ENCODE measurements at regions not wholly inside any gene's neighbourhood (a gene's known extent, or its start where the extent isn't known, plus 50 kb on each side); places are given as distances from the start of the nearest gene placed in this dataset.

- Histone ChIP-seq H3K9me3 (ENCODE audit: low read length) (no peaks in the 10 kb centered on the region), H3K4me1 (ENCODE audit: insufficient read depth, low read length) (no peaks in the 10 kb centered on the region), H3K27me3 (ENCODE audit: control insufficient read depth in 1 of 2, insufficient read depth in 2 of 2, low read length in 2 of 2) (no peaks in the 10 kb centered on the region), H3K4me3 (ENCODE audit: low read depth in 1 of 2, low read length in 2 of 2) (no peak overlapping the region), H3K27ac (ENCODE audit: low read depth, low read length) (no peak overlapping the region), H3K36me3 (ENCODE audit: insufficient read depth, low read length) (no peaks in the 10 kb centered on the region), H3K9ac (ENCODE audit: low read length) (no peak overlapping the region)
These were observed 88.4 kb downstream of the VEGFA start for GRCh38 chr6:43858161-43859153.

- no peak overlapping the region for H3K4me3 ChIP-seq (ENCODE audit: low read depth in 1 of 2, low read length in 2 of 2)
- H3K9me3 ChIP-seq (ENCODE audit: low read length), result no peaks in the 10 kb centered on the region
- no peaks in the 10 kb centered on the region for H3K4me1 ChIP-seq (ENCODE audit: insufficient read depth, low read length)
- no peak overlapping the region for H3K9ac ChIP-seq (ENCODE audit: low read length)
- H3K27me3 ChIP-seq (ENCODE audit: control insufficient read depth in 1 of 2, insufficient read depth in 2 of 2, low read length in 2 of 2), result no peaks in the 10 kb centered on the region
- no peak overlapping the region for H3K27ac ChIP-seq (ENCODE audit: low read depth, low read length)
- H3K36me3 ChIP-seq (ENCODE audit: insufficient read depth, low read length), result no peaks in the 10 kb centered on the region
These were observed 86.2 kb downstream of the VEGFA start for GRCh38 chr6:43856005-43856765.

GRCh38 chr6:43855247-43855646, 85.2 kb downstream of the VEGFA start:
- Histone ChIP-seq H3K4me3 (ENCODE audit: low read depth in 1 of 2, low read length in 2 of 2) (no peak overlapping the region), H3K36me3 (ENCODE audit: insufficient read depth, low read length) (no peaks in the 10 kb centered on the region), H3K4me1 (ENCODE audit: insufficient read depth, low read length) (no peaks in the 10 kb centered on the region), H3K27ac (ENCODE audit: low read depth, low read length) (no peak overlapping the region), H3K27me3 (ENCODE audit: control insufficient read depth in 1 of 2, insufficient read depth in 2 of 2, low read length in 2 of 2) (no peaks in the 10 kb centered on the region), H3K9me3 (ENCODE audit: low read length) (no peaks in the 10 kb centered on the region), H3K9ac (ENCODE audit: low read length) (no peak overlapping the region)

- no peaks in the 10 kb centered on the region for H3K4me1 ChIP-seq (ENCODE audit: insufficient read depth, low read length)
- H3K27ac ChIP-seq (ENCODE audit: low read depth, low read length), result no peak overlapping the region
These were observed 83.1 kb downstream of the VEGFA start for GRCh38 chr6:43853066-43853650.

GRCh38 chr6:43852350-43852864, 82.4 kb downstream of the VEGFA start:
- Histone ChIP-seq H3K36me3 (ENCODE audit: insufficient read depth, low read length) (no peaks in the 10 kb centered on the region), H3K27me3 (ENCODE audit: control insufficient read depth in 1 of 2, insufficient read depth in 2 of 2, low read length in 2 of 2) (no peaks in the 10 kb centered on the region), H3K9me3 (ENCODE audit: low read length) (no peaks in the 10 kb centered on the region), H3K4me1 (ENCODE audit: insufficient read depth, low read length) (no peaks in the 10 kb centered on the region), H3K27ac (ENCODE audit: low read depth, low read length) (no peak overlapping the region), H3K4me3 (ENCODE audit: low read depth in 1 of 2, low read length in 2 of 2) (no peak overlapping the region), H3K9ac (ENCODE audit: low read length) (no peak overlapping the region)

More at GRCh38 chr6:43853066-43853650, 83.1 kb downstream of the VEGFA start:
- Histone ChIP-seq H3K9me3 (ENCODE audit: low read length) (no peaks in the 10 kb centered on the region), H3K36me3 (ENCODE audit: insufficient read depth, low read length) (no peaks in the 10 kb centered on the region), H3K4me3 (ENCODE audit: low read depth in 1 of 2, low read length in 2 of 2) (no peak overlapping the region), H3K27me3 (ENCODE audit: control insufficient read depth in 1 of 2, insufficient read depth in 2 of 2, low read length in 2 of 2) (no peaks in the 10 kb centered on the region), H3K9ac (ENCODE audit: low read length) (no peak overlapping the region)

- no peaks in the 10 kb centered on the region for H3K4me1 ChIP-seq (ENCODE audit: insufficient read depth, low read length)
- H3K9ac ChIP-seq (ENCODE audit: low read length), result no peak overlapping the region
- no peak overlapping the region for H3K27ac ChIP-seq (ENCODE audit: low read depth, low read length)
- no peak overlapping the region for H3K4me3 ChIP-seq (ENCODE audit: low read depth in 1 of 2, low read length in 2 of 2)
- no peaks in the 10 kb centered on the region for H3K9me3 ChIP-seq (ENCODE audit: low read length)
- no peaks in the 10 kb centered on the region for H3K36me3 ChIP-seq (ENCODE audit: insufficient read depth, low read length)
- no peaks in the 10 kb centered on the region for H3K27me3 ChIP-seq (ENCODE audit: control insufficient read depth in 1 of 2, insufficient read depth in 2 of 2, low read length in 2 of 2)
These were observed 81.3 kb downstream of the VEGFA start for GRCh38 chr6:43851204-43851865.

- no peak overlapping the region for H3K9ac ChIP-seq (ENCODE audit: low read length)
- no peak overlapping the region for H3K4me3 ChIP-seq (ENCODE audit: low read depth in 1 of 2, low read length in 2 of 2)
These were observed 80.5 kb downstream of the VEGFA start for GRCh38 chr6:43850314-43851203.

GRCh38 chr6:43849844-43850243, 79.8 kb downstream of the VEGFA start:
- no peak overlapping the region for H3K27ac ChIP-seq (ENCODE audit: low read depth, low read length)
- H3K9ac ChIP-seq (ENCODE audit: low read length), result no peak overlapping the region
- no peaks in the 10 kb centered on the region for H3K9me3 ChIP-seq (ENCODE audit: low read length)
- H3K36me3 ChIP-seq (ENCODE audit: insufficient read depth, low read length), result no peaks in the 10 kb centered on the region
- no peaks in the 10 kb centered on the region for H3K27me3 ChIP-seq (ENCODE audit: control insufficient read depth in 1 of 2, insufficient read depth in 2 of 2, low read length in 2 of 2)
- no peak overlapping the region for H3K4me3 ChIP-seq (ENCODE audit: low read depth in 1 of 2, low read length in 2 of 2)
- no peaks in the 10 kb centered on the region for H3K4me1 ChIP-seq (ENCODE audit: insufficient read depth, low read length)

More at GRCh38 chr6:43850314-43851203, 80.5 kb downstream of the VEGFA start:
- H3K27me3 ChIP-seq (ENCODE audit: control insufficient read depth in 1 of 2, insufficient read depth in 2 of 2, low read length in 2 of 2), result no peaks in the 10 kb centered on the region
- no peaks in the 10 kb centered on the region for H3K36me3 ChIP-seq (ENCODE audit: insufficient read depth, low read length)
- no peaks in the 10 kb centered on the region for H3K4me1 ChIP-seq (ENCODE audit: insufficient read depth, low read length)
- H3K9me3 ChIP-seq (ENCODE audit: low read length), result no peaks in the 10 kb centered on the region
- H3K27ac ChIP-seq (ENCODE audit: low read depth, low read length), result no peak overlapping the region

- Histone ChIP-seq H3K36me3 (ENCODE audit: insufficient read depth, low read length) (no peaks in the 10 kb centered on the region), H3K27ac (ENCODE audit: low read depth, low read length) (no peak overlapping the region), H3K4me3 (ENCODE audit: low read depth in 1 of 2, low read length in 2 of 2) (no peak overlapping the region), H3K9me3 (ENCODE audit: low read length) (no peaks in the 10 kb centered on the region), H3K4me1 (ENCODE audit: insufficient read depth, low read length) (no peaks in the 10 kb centered on the region), H3K27me3 (ENCODE audit: control insufficient read depth in 1 of 2, insufficient read depth in 2 of 2, low read length in 2 of 2) (no peaks in the 10 kb centered on the region), H3K9ac (ENCODE audit: low read length) (no peak overlapping the region)
These were observed 78.8 kb downstream of the VEGFA start for GRCh38 chr6:43848671-43849391.

Measured in muscle layer of colon (tissue), 2 donors.